Umbilical cord (tissue), 1 donor: ENCODE measurements at regions not wholly inside any gene's neighbourhood (a gene's known extent, or its start where the extent isn't known, plus 50 kb on each side); places are given as distances from the start of the nearest gene placed in this dataset.
"Not testable (repeated sequence)": the region's sequence is repeated elsewhere in the genome, so short reads cannot be mapped to it uniquely, and the experiment has no call there.

Source experiments
- DNase-seq: peaks from one replicate; pipeline ENCODE4 v3.0.0-alpha.2; 2015; ENCODE audit warnings: low spot score

- no peak for DNase-seq
Measured at GRCh38 chr12:119931402-119931801, 54.3 kb upstream of the CIT start.

GRCh38 chr12:119932921-119933320 is 55.8 kb upstream of the CIT start:
- DNase-seq, result no peak

DNA sequence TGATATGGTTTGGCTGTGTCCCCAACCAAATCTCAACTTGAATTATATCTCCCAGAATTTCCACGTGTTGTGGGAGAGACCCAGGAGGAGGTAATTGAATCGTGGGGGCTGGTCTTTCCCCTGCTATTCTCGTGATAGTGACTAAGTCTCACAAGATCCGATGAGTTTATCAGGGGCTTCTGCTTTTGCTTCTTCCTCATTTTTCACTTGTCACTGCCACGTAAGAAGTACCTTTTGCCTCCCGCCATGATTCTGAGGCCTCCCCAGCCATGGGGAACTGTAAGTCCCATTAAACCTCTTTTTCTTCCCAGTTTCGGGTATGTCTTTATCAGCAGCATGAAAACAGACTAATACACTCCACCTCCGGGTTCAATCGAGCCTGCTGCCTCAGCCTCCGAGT is 54.3 kb upstream of the BICDL1 start:
- DNase-seq, result not testable (repeated sequence)

DNA sequence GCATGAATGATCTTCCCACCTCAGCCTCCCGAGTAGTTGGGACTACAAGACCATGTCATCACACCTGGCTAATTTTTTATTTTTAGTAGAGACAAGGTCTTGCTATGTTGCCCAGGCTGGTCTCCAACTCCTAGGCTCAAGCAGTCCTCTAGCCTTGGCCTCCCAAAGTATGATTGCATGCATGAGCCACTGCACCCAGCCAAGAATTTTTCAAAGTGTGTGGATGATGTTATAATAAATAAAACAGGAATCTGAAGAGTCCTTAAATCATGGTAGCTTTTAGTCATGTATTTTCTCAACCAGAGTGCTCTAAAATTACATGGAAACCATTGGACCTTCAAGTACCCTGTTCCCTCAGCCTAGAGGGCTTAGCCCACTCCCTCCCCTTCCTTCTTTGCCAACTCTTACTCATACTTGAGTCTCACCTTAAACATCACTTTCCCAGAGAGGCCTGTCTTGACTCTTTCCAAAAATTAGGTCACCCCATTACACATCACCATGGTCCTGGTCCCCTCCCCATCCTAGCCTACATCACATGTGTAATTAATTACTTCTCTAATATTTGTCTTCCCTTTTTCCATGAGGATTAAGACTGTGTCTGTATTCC is 52.2 kb upstream of the BICDL1 start:
- DNase-seq, result no peak

DNA sequence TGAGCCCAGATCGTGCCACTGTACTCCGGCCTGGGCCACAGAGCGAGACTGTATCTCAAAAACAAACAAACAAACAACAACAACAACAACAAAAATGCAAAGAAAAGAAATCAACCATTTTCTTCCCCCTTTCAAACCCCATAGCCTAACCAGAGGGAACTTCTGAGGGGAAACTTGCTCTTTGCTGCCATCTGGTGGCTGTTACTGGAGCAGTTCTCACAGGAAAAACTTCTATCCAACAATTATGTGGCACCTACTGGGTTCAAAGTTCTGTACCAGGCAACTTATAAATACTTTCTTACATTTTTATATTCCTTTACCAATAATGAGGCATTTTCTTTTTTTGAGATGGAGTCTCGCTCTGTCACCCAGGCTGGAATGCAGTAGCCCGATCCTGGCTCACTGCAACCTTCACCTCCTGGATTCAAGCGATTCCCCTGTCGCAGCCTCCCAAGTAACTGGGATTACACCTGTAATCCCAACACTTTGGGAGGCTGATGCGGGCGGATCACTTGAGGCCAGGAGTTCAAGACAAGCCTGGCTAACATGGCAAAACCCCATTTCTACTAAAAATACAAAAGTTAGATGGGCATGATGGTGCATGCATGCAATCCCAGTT is 50.9 kb upstream of the BICDL1 start:
- peak; percentile 53 for DNase-seq
